ENCODE measurements at regions not wholly inside any gene's neighbourhood (a gene's known extent, or its start where the extent isn't known, plus 50 kb on each side); places are given as distances from the start of the nearest gene placed in this dataset.

GRCh38 chr10:110382695-110383094 lies 78.0 kb upstream of the SMNDC1 start:
- H4K20me1 ChIP-seq (ENCODE audit: insufficient read depth): no peaks in the 10 kb centered on the region
- TF ChIP-seq EZH2 (IDR thresholded peaks at IDR 0.05; ENCODE audit: insufficient read depth, poor library complexity, severe bottlenecking) (no peak), EZH2phosphoT487 (IDR thresholded peaks at IDR 0.05; ENCODE audit: insufficient read depth, low read depth) (no peak)
- no peaks in the 10 kb centered on the region for H3K9me3 ChIP-seq (ENCODE audit: low read depth)
- no peak overlapping the region for H3K4me3 ChIP-seq
- in situ Hi-C loops (cut with MboI): no loop called here
- WGBS, 2 experiments (ENCODE audit: low coverage in 1 of 2, low lambda C conversion rate in 2 of 2, missing lambda C conversion rate in 2 of 2): 85 to 91% methylated on average over 5 of the region's 5 CpGs
- no peaks in the 10 kb centered on the region for H3K4me1 ChIP-seq (ENCODE audit: insufficient read depth)
- H3K9me2 ChIP-seq (ENCODE audit: insufficient read depth): no peaks in the 10 kb centered on the region
- H3K4me2 ChIP-seq (ENCODE audit: unreplicated experiment): no peak overlapping the region
- no peak for DNase-seq
- H2AFZ ChIP-seq: no peak overlapping the region
- H3K27me3 ChIP-seq (replicated peaks; ENCODE audit: insufficient read depth): no peaks in the 10 kb centered on the region
- no peak overlapping the region for H3K27ac ChIP-seq
- H3K36me3 ChIP-seq (ENCODE audit: low read depth): no peaks in the 10 kb centered on the region
- H3K79me2 ChIP-seq (ENCODE audit: insufficient read depth): no peaks in the 10 kb centered on the region
- no peak overlapping the region for H3K9ac ChIP-seq
- H3F3A ChIP-seq (ENCODE audit: insufficient read depth): no peaks in the 10 kb centered on the region

GRCh38 chr10:110387617-110387982 lies 82.9 kb upstream of the SMNDC1 start:
- WGBS, 2 experiments (ENCODE audit: low coverage in 1 of 2, low lambda C conversion rate in 2 of 2, missing lambda C conversion rate in 2 of 2): 86 to 100% methylated on average over 1 of the region's 1 CpG
- H3K27ac ChIP-seq: no peak overlapping the region
- no peaks in the 10 kb centered on the region for H3K27me3 ChIP-seq (replicated peaks; ENCODE audit: insufficient read depth)
- DNase-seq: no peak
- H3F3A ChIP-seq (ENCODE audit: insufficient read depth): no peaks in the 10 kb centered on the region
- no peaks in the 10 kb centered on the region for H3K9me3 ChIP-seq (ENCODE audit: low read depth)
- H3K9ac ChIP-seq: no peak overlapping the region
- in situ Hi-C loops (cut with MboI): no loop called here
- H3K4me1 ChIP-seq (ENCODE audit: insufficient read depth): peaks cover 8% of the 10 kb centered on the region
- H3K4me2 ChIP-seq (ENCODE audit: unreplicated experiment): no peak overlapping the region
- H3K9me2 ChIP-seq (ENCODE audit: insufficient read depth): no peaks in the 10 kb centered on the region
- no peaks in the 10 kb centered on the region for H3K36me3 ChIP-seq (ENCODE audit: low read depth)
- H2AFZ ChIP-seq: no peak overlapping the region
- H4K20me1 ChIP-seq (ENCODE audit: insufficient read depth): no peaks in the 10 kb centered on the region
- no peak for TF ChIP-seq EZH2 (IDR thresholded peaks at IDR 0.05; ENCODE audit: insufficient read depth, poor library complexity, severe bottlenecking)
- no peak for TF ChIP-seq EZH2phosphoT487 (IDR thresholded peaks at IDR 0.05; ENCODE audit: insufficient read depth, low read depth)
- H3K4me3 ChIP-seq: no peak overlapping the region
- no peaks in the 10 kb centered on the region for H3K79me2 ChIP-seq (ENCODE audit: insufficient read depth)

- Histone ChIP-seq H3K4me2 (ENCODE audit: unreplicated experiment) (no peak overlapping the region), H3F3A (ENCODE audit: insufficient read depth) (no peaks in the 10 kb centered on the region), H3K36me3 (ENCODE audit: low read depth) (no peaks in the 10 kb centered on the region), H4K20me1 (ENCODE audit: insufficient read depth) (no peaks in the 10 kb centered on the region), H3K9ac (no peak overlapping the region), H2AFZ (no peak overlapping the region; the same call in 1 of the 2 replicates), H3K27me3 (replicated peaks; ENCODE audit: insufficient read depth) (no peaks in the 10 kb centered on the region), H3K9me3 (ENCODE audit: low read depth) (no peaks in the 10 kb centered on the region), H3K9me2 (ENCODE audit: insufficient read depth) (no peaks in the 10 kb centered on the region), H3K4me1 (ENCODE audit: insufficient read depth) (peaks cover 14% of the 10 kb centered on the region), H3K4me3 (no peak overlapping the region), H3K27ac (no peak overlapping the region), H3K79me2 (ENCODE audit: insufficient read depth) (no peaks in the 10 kb centered on the region)
- no peak for DNase-seq
- TF ChIP-seq EZH2 (IDR thresholded peaks at IDR 0.05; ENCODE audit: insufficient read depth, poor library complexity, severe bottlenecking): no peak
- TF ChIP-seq EZH2phosphoT487 (IDR thresholded peaks at IDR 0.05; ENCODE audit: insufficient read depth, low read depth): no peak
- WGBS, 2 experiments (ENCODE audit: low coverage in 1 of 2, low lambda C conversion rate in 2 of 2, missing lambda C conversion rate in 2 of 2): 82 to 84% methylated on average over 7 of the region's 7 CpGs
- in situ Hi-C loops (cut with MboI): no loop called here
Measured at GRCh38 chr10:110387983-110388686, 83.4 kb upstream of the SMNDC1 start.

- no peak overlapping the region for H3K4me3 ChIP-seq
- H3K9me3 ChIP-seq (ENCODE audit: low read depth): no peaks in the 10 kb centered on the region
- H3K4me2 ChIP-seq (ENCODE audit: unreplicated experiment): no peak overlapping the region
- H4K20me1 ChIP-seq (ENCODE audit: insufficient read depth): no peaks in the 10 kb centered on the region
- no peaks in the 10 kb centered on the region for H3K79me2 ChIP-seq (ENCODE audit: insufficient read depth)
- H3F3A ChIP-seq (ENCODE audit: insufficient read depth): no peaks in the 10 kb centered on the region
- in situ Hi-C loops (cut with MboI): no loop called here
- no peaks in the 10 kb centered on the region for H3K36me3 ChIP-seq (ENCODE audit: low read depth)
- no peak overlapping the region for H3K9ac ChIP-seq
- H3K9me2 ChIP-seq (ENCODE audit: insufficient read depth): no peaks in the 10 kb centered on the region
- no peaks in the 10 kb centered on the region for H3K27me3 ChIP-seq (replicated peaks; ENCODE audit: insufficient read depth)
- H3K4me1 ChIP-seq (ENCODE audit: insufficient read depth): peaks cover 15% of the 10 kb centered on the region
- H3K27ac ChIP-seq: no peak overlapping the region
- no peak overlapping the region for H2AFZ ChIP-seq
- WGBS, 2 experiments (ENCODE audit: low coverage in 1 of 2, low lambda C conversion rate in 2 of 2, missing lambda C conversion rate in 2 of 2): 79 to 82% methylated on average over 7 of the region's 7 CpGs
- no peak for TF ChIP-seq EZH2 (IDR thresholded peaks at IDR 0.05; ENCODE audit: insufficient read depth, poor library complexity, severe bottlenecking)
- no peak for TF ChIP-seq EZH2phosphoT487 (IDR thresholded peaks at IDR 0.05; ENCODE audit: insufficient read depth, low read depth)
- DNase-seq: no peak
Measured at GRCh38 chr10:110388687-110389052, 84.0 kb upstream of the SMNDC1 start.

Data from GM23248 (cell line).